Colonic mucosa (tissue), 4 donors: ENCODE measurements at regions not wholly inside any gene's neighbourhood (a gene's known extent, or its start where the extent isn't known, plus 50 kb on each side); places are given as distances from the start of the nearest gene placed in this dataset.

Experiments
- DNase-seq: peaks from one replicate; pipeline ENCODE4 v3.0.0-alpha.2; 2020
- H3K27ac ChIP-seq: fragments of 200-600 bp; one replicate; pipeline ENCODE4 v1.8.0; 2021
- H3K27me3 ChIP-seq: fragments of 200-600 bp; one replicate; pipeline ENCODE4 v1.8.0; 2021
- H3K36me3 ChIP-seq: fragments of 200-600 bp; one replicate; pipeline ENCODE4 v1.8.0; 2021
- H3K4me1 ChIP-seq: fragments of 200-600 bp; one replicate; pipeline ENCODE4 v1.8.0; 2021; ENCODE audit warnings: mild to moderate bottlenecking
- H3K4me3 ChIP-seq: fragments of 200-600 bp; one replicate; pipeline ENCODE4 v1.8.0; 2021
- H3K9ac ChIP-seq, 2 donors: one replicate each; pipeline ENCODE4 v1.7.0; 2013; ENCODE audit warnings: control low read depth in 2 of 2, low read depth in 2 of 2, low read length in 2 of 2
- H3K9me3 ChIP-seq: fragments of 200-600 bp; one replicate; pipeline ENCODE4 v1.8.0; 2021
- intact Hi-C: fragments of 100-400 bp; cut with DNase I; formaldehyde crosslinking; loops from one replicate; pipeline ENCODE4 v1.14.1; 2022
- TF ChIP-seq, protein P1 (sequence below): fragments of 200-600 bp; IDR thresholded peaks from one replicate; pipeline ENCODE4 v1.8.0; 2022; ENCODE audit warnings: antibody characterized with exemption, mild to moderate bottlenecking
- donor health status: healthy.
- donor health status: DM: no; HTN: no; CAD: no.
- donor health status: DM: no; HTN: no; CAD: no.

- Histone ChIP-seq H3K4me1 (no peaks in the 10 kb centered on the region), H3K36me3 (no peaks in the 10 kb centered on the region), H3K9me3 (no peaks in the 10 kb centered on the region), H3K4me3 (no peak overlapping the region), H3K27ac (no peak overlapping the region), H3K27me3 (no peaks in the 10 kb centered on the region), H3K9ac (no peak overlapping the region)
- DNase-seq = no peak
- intact Hi-C loops = loop anchor here (10.0 kb wide), 1 partner anchor 124 kb away; no protein-coding TSS in a partner anchor
- TF ChIP-seq, protein P1, sequence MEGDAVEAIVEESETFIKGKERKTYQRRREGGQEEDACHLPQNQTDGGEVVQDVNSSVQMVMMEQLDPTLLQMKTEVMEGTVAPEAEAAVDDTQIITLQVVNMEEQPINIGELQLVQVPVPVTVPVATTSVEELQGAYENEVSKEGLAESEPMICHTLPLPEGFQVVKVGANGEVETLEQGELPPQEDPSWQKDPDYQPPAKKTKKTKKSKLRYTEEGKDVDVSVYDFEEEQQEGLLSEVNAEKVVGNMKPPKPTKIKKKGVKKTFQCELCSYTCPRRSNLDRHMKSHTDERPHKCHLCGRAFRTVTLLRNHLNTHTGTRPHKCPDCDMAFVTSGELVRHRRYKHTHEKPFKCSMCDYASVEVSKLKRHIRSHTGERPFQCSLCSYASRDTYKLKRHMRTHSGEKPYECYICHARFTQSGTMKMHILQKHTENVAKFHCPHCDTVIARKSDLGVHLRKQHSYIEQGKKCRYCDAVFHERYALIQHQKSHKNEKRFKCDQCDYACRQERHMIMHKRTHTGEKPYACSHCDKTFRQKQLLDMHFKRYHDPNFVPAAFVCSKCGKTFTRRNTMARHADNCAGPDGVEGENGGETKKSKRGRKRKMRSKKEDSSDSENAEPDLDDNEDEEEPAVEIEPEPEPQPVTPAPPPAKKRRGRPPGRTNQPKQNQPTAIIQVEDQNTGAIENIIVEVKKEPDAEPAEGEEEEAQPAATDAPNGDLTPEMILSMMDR = no peak
Measured at GRCh38 chr13:39269004-39269403, 230.7 kb downstream of the NHLRC3 start.

GRCh38 chr13:39269411-39269810 lies 231.2 kb downstream of the NHLRC3 start:
- Histone ChIP-seq H3K4me1 (no peaks in the 10 kb centered on the region), H3K27me3 (no peaks in the 10 kb centered on the region), H3K9ac (no peak overlapping the region), H3K9me3 (no peaks in the 10 kb centered on the region), H3K36me3 (no peaks in the 10 kb centered on the region), H3K27ac (no peak overlapping the region), H3K4me3 (no peak overlapping the region)
- intact Hi-C loops = loop anchor here (10.0 kb wide), 1 partner anchor 125 kb away; no protein-coding TSS in a partner anchor
- DNase-seq = no peak
- TF ChIP-seq, protein P1 = no peak

DNA sequence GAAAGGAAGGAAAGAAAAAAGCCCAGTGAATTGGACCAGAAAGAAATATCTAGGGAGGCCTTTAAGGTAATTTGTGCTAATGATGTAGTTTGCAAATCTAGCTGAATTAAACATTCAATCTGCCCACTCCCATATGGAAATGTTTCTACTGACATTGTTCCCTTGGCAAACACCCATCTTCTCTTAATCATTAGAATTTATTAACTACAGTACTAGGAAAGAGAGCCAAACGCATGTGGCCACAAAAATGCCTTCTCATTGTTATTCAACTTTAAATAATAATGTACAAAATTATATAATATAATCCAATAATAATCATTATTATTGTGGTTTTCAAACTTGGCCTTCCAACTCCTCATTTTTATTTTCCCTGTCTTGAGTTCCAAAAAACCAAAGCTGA lies 234.7 kb downstream of the NHLRC3 start:
- Histone ChIP-seq H3K27me3 (no peaks in the 10 kb centered on the region), H3K36me3 (no peaks in the 10 kb centered on the region), H3K4me3 (no peak overlapping the region), H3K4me1 (no peaks in the 10 kb centered on the region), H3K9me3 (no peaks in the 10 kb centered on the region), H3K9ac (no peak overlapping the region), H3K27ac (no peak overlapping the region)
- no peak for DNase-seq
- intact Hi-C loops = no loop called here
- TF ChIP-seq, protein P1 = no peak

GRCh38 chr13:39273953-39274738 lies 235.9 kb downstream of the NHLRC3 start:
- Histone ChIP-seq H3K4me3 (no peak overlapping the region), H3K27ac (no peak overlapping the region), H3K27me3 (no peaks in the 10 kb centered on the region), H3K4me1 (no peaks in the 10 kb centered on the region), H3K9ac (no peak overlapping the region), H3K36me3 (no peaks in the 10 kb centered on the region), H3K9me3 (no peaks in the 10 kb centered on the region)
- intact Hi-C loops = loop anchor here (2.0 kb wide), 1 partner anchor 343 kb away; no protein-coding TSS in a partner anchor
- TF ChIP-seq, protein P1 = no peak
- DNase-seq = peak; percentile 27

GRCh38 chr13:39274739-39275325 lies 236.6 kb downstream of the NHLRC3 start:
- Histone ChIP-seq H3K27ac (no peak overlapping the region), H3K9me3 (no peaks in the 10 kb centered on the region), H3K4me1 (no peaks in the 10 kb centered on the region), H3K9ac (no peak overlapping the region), H3K27me3 (no peaks in the 10 kb centered on the region), H3K36me3 (no peaks in the 10 kb centered on the region), H3K4me3 (no peak overlapping the region)
- TF ChIP-seq, protein P1 = no peak
- no peak for DNase-seq
- intact Hi-C loops = loop anchor here (2.0 kb wide), 1 partner anchor 342 kb away; no protein-coding TSS in a partner anchor
